COR-L47 (cell line): ENCODE measurements at regions not wholly inside any gene's neighbourhood (a gene's known extent, or its start where the extent isn't known, plus 50 kb on each side); places are given as distances from the start of the nearest gene placed in this dataset.

Experiments used
- DNase-seq: peaks from one replicate; lab custom pipeline; 2025; lab: John Stamatoyannopoulos, UW

DNA sequence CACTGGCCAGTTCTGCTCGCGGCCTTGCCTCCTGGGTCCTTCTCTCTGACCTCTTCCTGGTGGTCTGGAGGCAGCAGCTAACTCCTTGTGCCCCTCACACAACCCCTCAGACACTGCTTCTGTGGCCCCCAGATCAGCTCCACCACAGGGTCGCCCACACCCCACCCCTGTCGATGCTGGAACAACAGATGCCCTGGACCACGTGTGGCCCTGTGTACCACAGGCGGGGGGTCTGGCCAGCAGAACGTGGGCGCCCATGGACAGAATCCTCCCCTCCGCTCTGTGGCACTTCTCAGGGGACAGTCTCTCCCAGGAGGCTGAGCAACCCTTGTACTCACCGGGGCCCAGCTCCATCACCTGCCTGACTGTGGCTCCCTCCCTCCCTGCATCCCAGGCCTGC is 245.6 kb downstream of the NDUFA10 start:
- DNase-seq, result no peak

DNA sequence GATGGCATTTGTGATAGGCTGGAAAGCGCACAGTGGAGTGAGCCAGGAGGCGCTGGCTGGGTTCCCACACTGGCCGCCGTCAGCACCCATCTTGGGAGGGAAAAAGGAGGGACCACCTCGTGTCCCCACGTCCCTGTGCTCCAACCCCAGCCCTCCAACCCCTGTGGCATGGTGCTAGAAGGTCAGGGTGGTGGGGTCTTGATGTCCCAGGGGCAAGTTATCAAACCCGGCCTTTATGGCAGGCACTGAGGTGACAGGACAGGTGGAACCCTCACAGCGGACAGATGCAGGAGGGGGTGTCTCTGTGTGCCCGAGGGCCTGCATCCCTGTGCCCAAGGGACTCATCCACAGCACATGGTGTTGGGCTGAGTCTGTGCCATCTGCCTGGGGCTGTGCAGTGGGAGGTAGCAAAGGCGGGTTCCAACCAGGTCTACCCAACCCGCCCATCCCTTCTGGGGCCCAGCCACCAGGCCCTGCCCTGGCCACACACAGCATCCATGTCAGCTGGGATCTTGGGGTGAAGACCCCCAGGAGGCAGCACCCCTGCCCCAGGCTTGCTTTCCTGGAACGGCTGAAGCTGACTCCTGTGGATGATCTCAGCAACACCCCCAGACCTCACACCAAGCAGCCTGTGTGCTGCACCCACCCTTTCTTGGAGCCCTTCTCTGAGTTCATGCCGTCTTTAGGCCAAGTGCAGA is 246.1 kb downstream of the NDUFA10 start:
- no peak for DNase-seq

DNA sequence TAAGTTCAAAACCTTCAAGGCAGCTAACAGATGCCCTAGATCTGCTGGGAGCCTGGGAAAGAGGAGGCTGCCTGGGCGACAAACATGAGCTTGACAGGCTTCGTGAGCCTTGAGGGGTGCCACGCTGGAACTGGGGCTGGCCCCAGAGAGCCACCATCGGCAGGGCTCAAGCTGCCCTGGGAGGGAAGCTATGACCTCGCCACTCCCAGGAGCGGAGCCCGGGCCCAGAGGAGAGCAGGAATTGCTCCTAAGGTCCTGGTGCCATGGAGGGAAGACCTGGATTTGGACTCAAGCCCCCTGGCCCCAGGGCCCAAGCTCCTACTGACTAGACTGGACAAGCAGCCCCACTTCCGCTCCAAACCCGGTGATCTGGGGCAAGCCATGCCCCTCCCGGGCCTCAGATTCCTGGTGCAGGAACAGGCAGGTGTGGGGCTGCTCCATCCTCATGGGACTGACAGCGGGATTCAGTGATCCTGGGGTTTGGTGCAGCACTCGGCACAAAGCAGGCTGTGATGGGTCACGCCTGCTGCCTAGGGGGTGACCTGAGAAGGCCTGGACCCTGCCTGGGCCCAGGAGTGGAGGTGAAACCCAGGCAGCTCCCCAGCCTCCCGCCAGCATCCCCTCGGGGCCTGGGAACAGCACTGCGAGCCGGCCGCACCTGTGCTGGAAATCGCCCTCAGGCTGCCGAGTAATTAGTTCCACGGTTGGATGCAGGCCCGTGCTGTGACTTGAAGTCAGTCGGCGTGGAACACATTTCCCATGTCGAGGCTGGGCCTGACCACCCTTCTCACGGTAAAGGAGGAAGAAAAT is 246.9 kb downstream of the NDUFA10 start:
- DNase-seq, result no peak

DNA sequence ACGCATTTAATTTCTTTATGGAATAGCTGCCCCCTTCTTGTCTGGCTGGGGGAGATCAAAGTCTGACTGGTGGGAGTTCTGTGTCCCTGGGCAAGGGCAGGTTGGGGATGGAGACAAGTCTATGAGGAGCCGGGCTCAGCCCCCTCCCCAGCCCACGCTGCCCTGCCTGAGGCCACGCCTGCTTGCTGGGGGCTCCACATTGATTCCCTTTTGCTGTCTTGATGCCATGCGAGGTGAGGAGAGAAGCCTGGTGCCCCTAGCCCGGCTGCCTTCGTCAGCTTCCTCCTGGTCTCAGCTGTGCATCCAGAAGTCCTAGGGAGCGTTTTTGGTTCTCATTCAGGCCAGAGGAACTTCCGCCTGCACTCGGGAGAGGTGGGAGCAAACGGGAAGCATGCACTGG is 247.9 kb downstream of the NDUFA10 start:
- no peak for DNase-seq

DNA sequence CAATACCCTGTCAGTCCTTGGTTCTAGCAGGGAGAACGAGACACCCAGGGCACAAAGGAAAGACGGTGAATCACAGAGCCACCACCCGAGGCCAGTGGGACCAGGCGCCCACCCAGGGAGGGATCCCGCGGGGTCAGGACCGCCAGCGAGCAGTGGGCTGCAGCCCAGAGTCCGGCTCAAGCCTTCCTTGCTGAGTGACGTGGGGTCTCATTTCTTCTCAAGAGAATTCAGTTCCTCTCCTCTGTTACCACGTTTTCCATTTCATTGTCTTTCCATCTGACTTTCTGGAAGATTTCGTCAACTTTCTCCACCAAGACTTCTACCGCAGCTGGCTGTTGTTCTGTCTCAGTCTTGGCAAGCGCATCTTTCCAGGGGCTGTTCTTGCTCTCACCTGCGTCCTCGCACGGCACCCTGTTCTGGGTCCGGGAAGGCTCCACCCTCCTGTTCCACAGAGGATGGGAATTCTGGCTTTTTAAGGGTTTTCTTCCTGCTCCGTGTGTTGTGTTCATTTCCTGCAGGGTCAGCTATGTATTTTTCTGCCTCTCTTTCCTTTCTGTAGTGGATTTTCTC is 248.6 kb downstream of the NDUFA10 start:
- DNase-seq, result no peak

DNA sequence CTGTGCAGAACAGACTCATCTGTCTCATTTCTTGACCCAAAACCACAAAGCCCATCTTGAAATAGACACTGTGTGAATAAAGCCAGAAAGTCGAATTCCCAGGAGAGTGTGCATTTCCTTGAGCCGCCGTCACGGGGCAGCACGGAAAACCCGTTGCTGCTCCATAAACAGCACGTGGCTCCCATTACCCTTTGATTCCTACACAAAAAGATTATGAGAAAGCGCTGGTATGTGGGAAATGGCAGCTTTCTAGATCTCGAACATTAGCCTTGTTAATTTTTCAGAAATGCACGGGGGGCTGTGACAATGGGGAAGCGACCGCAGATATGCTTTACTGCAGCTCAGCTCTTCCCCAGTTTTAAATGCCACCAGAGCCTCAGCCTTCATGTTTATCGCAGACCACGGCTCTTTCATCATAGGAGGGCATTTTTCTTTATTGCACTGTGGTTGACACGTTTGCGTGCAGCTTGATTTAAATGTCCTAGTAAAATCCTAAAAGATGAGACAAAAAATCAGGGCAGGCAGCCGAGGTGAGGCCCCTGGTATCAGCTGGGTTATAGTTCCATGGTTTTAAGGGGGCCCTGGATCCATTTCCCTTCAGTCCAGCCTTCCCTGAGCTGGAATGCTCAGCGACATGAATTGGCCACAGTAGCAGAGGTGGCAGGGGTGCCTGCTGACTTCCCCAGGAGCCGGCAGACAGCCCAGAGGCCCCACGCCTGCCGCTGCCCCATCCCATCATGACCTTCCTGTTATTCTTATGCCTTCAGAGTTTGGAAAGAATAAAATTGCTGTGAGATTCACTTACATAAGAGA is 249.3 kb downstream of the NDUFA10 start:
- no peak for DNase-seq

DNA sequence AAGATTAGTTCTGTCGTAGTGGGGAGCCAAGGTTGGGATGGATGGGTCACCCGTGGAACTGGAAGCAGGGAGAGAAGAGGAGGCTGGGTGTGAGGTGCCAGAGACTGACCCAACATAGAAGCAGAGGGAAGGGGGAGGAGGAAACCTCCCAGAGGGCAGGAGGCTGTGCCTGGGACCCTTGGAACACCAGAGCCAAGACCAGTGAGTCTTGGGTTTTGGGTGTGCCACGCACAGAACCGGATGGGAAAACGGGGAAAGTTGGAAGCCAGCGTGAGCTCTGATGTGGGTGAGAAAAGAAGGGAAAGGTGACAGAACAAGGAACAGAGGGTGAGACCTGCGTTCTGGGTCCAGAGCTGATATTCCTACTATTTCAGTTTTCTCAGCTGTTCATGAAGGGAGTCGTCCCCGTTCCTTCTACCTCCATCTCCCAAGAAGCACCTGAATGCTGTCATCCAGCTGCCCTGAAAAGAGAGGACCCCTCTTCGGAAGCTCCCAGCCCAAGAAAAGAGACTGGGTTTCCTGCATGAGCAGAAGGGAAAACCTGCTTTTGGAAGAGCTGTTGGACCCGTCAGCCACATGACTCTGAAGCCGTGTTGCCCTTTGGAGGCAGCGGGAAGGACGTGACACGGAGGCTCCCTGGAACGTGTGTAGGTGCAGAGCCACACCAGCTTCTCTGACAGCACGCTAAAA is 250.1 kb downstream of the NDUFA10 start:
- DNase-seq, result no peak

DNA sequence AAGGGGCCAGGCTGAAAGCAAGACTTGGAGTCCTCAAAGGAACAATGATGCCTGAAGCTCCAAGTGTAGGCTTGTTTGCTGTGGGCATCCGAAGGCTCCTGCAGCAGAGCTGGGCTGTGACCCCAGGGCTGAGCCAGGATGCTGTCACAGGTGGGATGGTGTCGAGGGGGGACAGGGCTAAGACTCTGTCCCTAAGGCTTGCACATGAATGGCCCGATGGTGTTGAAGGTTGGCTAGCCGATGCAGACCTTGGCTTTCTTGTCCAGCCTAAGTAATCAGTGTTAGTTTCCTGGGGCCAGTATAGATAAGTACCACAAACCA is 251.0 kb downstream of the NDUFA10 start:
- DNase-seq, result no peak

DNA sequence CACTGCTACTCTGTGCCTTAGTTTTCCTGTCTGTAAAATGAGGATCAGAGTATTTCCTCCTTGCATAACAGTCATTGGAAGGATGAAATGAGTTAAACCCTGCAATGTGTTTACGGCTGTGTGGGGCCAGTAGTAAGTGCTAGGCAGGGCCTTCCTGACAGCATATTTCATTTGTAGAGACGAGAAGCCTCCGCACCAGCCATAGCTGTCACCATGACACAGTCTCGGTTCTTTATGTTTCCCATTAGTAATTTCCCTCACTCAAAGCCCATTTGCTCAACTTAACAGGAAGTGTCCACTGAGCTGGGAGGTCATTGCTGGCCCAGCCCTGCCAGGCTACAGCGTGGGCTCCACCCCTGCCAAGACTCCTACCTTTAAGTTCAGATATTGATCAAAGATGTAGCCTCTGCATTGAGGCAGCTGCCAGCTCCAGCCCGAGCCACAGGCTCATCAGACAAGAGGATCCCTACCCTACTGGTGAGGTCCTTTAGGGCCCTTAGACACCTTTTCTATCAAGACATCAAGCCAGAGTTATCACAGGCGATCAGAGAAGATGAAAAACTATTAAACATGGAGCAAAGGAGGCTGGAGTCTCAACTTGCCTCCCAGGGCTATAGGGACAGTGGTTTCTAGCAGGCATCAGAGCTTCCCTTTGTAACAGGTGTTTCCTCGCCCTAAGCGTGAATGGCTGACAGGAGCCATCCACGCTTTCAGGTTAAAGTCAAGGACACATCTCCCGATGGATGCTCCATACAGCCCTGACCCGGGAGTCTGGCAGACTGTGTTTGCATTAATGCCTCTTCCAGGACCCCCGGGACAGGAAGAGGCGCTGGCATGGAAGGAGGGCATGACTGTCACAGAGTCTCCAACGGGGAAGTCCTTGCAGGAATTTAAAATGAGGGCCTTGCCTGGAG is 251.7 kb downstream of the NDUFA10 start:
- DNase-seq, result no peak

DNA sequence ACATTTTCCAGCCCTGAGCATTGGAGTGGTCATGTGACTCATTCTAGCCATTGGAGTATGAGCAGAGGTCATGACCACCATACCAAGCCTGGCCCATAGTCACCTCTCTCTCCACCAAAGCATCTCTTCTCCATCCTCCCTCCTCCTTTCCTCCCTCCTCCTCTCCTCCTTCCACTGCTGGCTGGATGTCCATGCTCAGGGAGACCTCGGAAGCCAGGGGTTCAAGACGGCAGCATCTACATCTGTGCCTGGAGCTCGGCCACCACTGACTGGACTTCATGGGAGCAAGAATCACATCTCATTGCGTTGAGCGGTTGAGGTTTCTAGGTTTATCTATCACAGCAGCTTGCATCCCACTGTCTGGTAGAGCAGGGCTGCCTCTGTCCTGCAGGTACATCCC is 252.4 kb downstream of the NDUFA10 start:
- DNase-seq, result no peak

DNA sequence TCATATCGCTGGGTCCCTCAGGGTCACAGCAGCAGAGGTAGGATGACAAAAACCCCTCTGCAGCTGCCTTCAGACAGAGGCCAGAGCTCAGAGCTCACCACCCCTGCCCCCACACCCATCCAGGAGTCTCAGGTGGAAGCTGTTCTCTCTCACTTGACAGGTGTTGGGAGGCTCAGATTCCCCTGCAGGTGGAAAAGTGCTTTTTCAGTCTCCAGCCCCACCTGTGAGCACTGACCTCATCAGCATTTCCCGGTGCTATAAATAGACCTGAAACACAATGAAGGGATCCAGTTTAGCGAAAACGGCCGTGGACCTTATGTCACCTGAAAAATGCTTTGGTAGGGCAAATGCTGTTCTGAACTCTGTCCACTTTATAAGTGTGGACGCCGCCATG is 254.9 kb downstream of the NDUFA10 start:
- no peak for DNase-seq

DNA sequence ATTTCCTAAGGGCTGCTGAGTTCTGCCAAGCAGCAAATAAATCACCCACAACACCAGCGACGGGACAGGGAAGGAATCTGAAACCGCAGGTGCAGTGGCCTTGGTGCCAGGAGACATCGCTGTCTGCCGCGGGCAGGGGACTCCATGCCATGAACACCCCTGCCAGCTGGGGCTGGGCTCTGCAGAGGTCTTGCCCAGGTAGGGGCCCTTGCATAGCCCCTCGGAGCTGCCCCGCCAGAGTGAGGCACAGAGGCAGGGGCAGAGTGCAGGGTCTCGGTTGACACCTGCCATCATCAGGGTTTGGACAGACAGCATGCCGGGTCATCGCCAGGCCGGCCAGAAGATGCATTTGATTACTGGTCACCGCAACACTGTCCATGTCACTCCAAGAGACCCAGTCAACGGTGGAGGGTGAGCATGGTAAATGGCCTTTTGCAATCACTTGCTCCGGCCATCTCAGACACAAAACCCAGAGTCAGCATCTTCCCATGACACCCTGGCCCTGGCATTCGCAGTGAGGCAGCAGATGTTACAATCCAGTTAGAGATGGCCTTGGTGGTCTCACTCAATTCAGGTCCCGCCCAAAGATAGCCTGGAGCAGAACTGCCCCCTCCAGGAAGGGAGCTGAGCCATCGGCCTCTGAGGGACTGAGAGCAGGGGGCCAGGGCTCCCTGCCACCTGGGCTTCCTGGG is 255.4 kb downstream of the NDUFA10 start:
- DNase-seq, result no peak

DNA sequence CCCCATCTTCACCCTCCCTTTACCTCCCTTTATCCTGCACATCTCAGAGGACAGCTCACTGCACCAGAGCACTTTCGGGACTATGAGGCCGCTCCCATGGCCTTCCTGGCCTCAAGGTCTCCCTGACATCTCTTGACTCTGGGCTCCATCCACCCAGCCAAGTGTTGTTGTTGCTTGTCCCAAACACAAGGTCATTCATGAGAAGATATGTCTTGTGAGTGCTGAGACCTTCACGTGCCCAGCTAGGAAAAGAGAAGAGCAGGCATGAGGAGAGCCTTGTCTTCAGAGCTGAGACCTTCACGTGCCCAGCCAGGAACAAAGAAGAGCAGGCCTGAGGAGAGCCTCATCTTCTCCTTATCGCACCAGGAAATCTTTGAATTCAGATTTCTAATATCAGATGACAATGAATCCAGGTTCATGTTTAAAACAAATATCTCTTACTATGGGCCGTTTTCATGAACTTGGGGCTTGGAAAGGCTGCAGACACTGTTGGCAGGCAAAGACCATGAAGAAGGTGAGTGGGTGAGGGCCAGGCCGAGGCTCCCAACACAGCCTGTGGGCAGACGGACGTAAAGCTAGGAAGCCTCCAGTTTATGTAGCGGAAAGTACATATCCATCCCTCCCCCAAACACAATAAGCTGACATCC is 256.1 kb downstream of the NDUFA10 start:
- DNase-seq, result no peak

DNA sequence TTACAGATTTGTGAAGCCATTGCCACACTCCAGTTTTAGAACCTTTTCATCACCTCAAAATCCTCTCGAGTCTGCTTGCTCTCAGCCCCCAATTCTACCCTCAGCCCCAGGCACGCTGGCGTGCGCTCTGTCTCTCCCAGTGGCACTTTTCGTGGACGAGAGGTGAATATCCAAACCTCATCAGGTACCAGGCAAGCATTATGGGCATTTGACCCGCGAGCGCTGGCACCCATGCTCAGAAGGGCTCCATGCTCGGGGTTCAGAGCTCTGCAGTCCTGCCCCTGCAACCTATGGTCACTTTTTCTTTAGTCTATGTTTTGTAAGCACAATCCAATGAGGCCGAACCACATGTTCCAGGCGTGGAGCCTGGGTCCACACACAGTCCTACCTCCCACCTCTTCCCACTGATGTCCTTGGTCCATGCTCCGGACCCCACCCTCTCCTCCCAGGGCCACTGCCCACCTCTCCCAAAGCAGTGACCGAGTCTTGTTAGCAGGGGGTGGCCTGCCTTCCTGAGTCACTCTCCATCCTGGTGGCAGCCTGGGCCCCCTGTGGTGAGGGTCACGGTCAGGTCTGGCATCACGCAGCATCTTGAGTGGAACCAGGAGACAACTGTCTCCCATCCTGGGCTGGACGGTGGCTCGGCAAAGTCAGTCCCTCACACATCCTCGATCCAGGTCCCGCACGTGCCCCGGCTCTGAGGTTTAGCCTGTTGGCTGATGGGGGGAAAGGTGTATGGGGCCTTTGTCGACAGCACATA is 256.9 kb downstream of the NDUFA10 start:
- DNase-seq, result no peak

DNA sequence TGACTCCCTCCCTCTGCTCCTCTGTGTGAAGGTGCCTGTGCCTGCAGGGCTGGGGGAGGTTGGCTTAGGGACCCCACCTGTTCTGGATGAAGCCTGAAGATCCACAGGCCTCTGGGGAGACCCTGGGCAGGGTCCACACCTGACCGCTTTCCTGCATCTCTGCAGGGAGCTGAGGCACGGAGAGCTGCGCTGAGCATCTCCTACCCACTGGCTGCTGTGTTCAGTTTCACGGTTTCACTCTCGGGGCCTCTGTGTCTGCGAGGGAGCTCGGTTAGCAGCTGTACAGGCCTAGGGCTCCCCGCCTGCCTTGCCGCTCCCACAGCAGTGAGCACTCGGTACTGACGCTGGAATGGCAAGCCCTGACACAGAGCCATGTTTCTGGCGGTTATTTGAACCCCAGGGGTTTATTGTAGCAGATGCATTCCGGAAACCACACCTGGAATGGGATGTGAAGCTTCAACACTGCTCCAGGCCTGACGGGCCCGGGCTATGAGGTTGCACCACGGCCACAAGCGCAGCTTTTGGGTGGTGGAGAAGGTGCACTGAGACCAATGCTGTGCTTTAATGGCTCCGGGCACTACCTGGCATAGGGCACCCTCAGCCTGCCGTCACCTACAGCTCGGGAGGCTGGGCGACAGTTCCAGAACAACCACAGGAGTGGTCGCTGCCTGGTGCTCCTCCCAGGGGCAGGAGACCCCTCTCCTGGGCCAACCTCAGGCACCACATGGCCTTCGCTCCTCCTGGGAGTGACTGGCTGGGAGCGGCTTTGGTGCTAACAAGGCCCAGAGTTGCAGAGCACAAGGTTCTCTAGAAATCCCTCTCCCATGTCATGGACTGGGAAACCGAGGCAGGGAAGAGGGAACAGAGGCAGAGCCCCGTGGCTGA is 257.9 kb downstream of the NDUFA10 start:
- no peak for DNase-seq

DNA sequence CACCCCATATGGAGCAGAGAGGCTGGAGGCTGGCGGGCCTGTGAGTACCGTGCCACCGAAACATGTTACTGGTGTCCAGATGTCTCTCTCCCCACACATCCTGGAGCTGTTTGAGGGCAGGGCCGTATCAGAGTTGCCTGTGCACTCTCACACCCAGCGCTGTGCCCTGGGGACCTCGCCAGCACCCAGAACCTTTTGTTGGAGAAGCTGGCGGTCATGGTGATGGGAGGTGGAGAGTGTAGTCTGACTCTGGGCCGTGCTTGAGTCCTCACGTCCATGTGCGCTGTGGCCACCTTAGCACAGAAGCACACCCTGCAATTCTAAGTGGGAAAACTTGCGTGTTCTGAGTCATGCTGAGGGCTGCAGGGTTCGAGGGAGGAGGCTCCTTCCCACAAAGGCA is 259.2 kb downstream of the NDUFA10 start:
- no peak for DNase-seq

DNA sequence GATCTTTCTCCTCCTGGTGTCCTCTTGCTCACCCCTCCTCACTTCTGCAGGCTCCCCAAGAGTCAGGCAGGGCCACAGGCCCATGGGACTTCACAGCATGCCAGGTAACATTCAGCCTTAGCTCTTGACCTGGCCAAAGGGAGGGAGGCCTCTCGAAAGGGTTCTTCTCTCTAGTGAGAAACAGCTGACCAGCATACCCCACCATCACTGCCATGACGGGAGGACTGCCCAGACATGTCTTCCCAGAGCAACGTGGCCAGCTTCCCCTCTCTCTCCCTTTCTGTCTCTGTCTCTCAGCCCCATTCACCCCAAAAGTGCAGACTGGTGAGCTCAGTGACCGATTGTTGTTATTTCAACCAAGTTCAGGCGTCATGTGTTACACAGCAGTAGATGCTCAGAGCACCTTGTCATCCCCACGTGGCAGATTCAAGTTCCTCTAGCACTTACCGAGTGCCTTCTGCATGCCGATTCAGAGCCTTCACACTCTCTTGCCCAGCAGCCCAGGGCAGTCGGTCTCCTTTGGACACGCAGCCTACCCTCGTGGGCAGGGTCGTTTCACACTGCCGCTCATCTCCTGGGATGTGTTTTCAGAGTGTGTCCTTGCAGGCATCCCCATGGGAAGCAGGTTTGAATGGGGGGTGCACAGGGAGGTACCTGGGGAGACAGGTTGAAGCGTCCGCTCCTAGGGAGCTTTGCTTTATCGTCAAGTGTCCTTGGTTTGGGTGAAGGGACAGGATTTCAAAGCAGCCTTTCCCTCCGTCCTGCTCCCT is 259.9 kb downstream of the NDUFA10 start:
- no peak for DNase-seq
